Left lung (tissue), 4 donors: ENCODE measurements at regions not wholly inside any gene's neighbourhood (a gene's known extent, or its start where the extent isn't known, plus 50 kb on each side); places are given as distances from the start of the nearest gene placed in this dataset.

Experiments used
- ATAC-seq: fragments of 200-7000 bp; cut with Tn5 transposase; one replicate; pipeline ENCODE4 v1.9.1; 2020; ENCODE audit warnings: moderate library complexity
- DNase-seq, 4 donors: peaks; one replicate each; pipeline ENCODE4 v3.0.0-alpha.2; 2013 to 2020
- H3K27ac ChIP-seq, 2 donors: fragments of 200-600 bp; sonication (generic) in 1 of 2; one replicate each; pipeline versions ENCODE4 v1.5.0 to v1.8.0; 2020 to 2021
- H3K27me3 ChIP-seq, 2 donors: fragments of 200-600 bp; sonication (generic) in 1 of 2; one replicate each; pipeline versions ENCODE4 v1.5.0 to v1.8.0; 2020 to 2021
- H3K36me3 ChIP-seq, 2 donors: fragments of 200-600 bp; sonication (generic) in 1 of 2; one replicate each; pipeline versions ENCODE4 v1.5.0 to v1.8.0; 2020 to 2021
- H3K4me1 ChIP-seq, 2 donors: fragments of 200-600 bp; one replicate each; pipeline ENCODE4 v1.8.0; 2021
- H3K4me3 ChIP-seq, 2 donors: fragments of 200-600 bp; sonication (generic) in 1 of 2; one replicate each; pipeline versions ENCODE4 v1.5.0 to v1.8.0; 2020 to 2021; ENCODE audit warnings: mild to moderate bottlenecking in 1 of 2
- H3K9me3 ChIP-seq, 2 donors: fragments of 200-600 bp; sonication (generic) in 1 of 2; one replicate each; pipeline versions ENCODE4 v1.5.0 to v1.8.0; 2020 to 2021
- intact Hi-C, 2 donors: fragments of 100-400 bp; cut with DNase I; formaldehyde crosslinking; loops; one replicate each; pipeline versions ENCODE4 v1.11.2 to v1.14.2; 2022
- TF ChIP-seq, protein P1 (sequence below), 2 donors: fragments of 200-600 bp; sonication (generic) in 1 of 2; IDR thresholded peaks; one replicate each; pipeline versions ENCODE4 v1.5.0 to v1.8.0; 2021; ENCODE audit warnings: antibody characterized with exemption in 2 of 2
- donor health status: DM: no; HTN: yes; CAD: no.
- donor health status: DM: no; HTN: no; CAD: no.

DNA sequence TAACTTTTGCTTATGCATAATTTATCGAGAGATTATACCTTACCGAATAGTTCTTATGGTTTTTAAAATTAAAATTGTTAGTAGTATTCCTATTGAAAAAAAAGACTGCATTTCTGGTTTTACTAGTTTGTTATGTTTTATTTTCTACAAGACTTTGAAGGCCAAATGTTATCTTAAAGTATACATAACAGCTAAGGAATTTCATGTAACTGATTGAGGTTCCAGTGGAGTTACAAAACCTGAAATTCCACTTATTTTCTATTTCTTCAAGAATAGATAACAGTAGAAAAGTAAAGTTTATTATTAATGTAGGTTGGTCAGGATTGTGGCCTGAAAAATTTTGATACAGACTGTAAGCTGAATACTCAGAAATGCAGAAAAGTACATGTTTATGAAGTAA, 1216.0 kb upstream of the PCDH20 start:
- Histone ChIP-seq H3K9me3 (peaks cover 0 to 2% of the 10 kb centered on the region in 2 donors), H3K36me3 (no peaks in the 10 kb centered on the region), H3K27ac (no peak overlapping the region), H3K27me3 (no peaks in the 10 kb centered on the region), H3K4me3 (no peak overlapping the region), H3K4me1 (no peaks in the 10 kb centered on the region)
- TF ChIP-seq, protein P1, sequence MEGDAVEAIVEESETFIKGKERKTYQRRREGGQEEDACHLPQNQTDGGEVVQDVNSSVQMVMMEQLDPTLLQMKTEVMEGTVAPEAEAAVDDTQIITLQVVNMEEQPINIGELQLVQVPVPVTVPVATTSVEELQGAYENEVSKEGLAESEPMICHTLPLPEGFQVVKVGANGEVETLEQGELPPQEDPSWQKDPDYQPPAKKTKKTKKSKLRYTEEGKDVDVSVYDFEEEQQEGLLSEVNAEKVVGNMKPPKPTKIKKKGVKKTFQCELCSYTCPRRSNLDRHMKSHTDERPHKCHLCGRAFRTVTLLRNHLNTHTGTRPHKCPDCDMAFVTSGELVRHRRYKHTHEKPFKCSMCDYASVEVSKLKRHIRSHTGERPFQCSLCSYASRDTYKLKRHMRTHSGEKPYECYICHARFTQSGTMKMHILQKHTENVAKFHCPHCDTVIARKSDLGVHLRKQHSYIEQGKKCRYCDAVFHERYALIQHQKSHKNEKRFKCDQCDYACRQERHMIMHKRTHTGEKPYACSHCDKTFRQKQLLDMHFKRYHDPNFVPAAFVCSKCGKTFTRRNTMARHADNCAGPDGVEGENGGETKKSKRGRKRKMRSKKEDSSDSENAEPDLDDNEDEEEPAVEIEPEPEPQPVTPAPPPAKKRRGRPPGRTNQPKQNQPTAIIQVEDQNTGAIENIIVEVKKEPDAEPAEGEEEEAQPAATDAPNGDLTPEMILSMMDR (IDR thresholded peaks at IDR 0.05), result no peak
- peak in 1 of 4 donors; percentile 30 for DNase-seq
- intact Hi-C loops, result no loop called here
- ATAC-seq, result no peak

DNA sequence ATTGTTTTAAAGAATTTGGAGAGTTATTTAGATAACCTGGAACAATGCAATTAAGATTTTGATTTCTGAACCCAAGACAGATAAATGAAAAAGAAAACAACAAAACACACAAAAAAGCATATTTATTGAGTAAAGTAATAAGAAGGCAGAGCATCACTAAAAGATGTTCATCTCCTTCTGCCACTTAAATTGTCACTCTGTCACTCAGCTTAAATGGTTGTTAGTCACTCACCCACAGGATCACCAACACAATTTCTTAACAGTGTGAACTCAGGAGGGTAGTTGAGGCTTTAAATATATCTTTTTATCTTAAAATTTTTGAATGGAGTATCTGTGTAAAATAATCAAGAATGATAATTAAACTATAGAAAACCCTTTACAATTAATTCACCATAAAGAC, 1215.5 kb upstream of the PCDH20 start:
- H3K9me3 ChIP-seq, result peaks cover 0 to 3% of the 10 kb centered on the region in 2 donors
- H3K4me3 ChIP-seq, result no peak overlapping the region
- no peak overlapping the region for H3K27ac ChIP-seq
- no peaks in the 10 kb centered on the region for H3K4me1 ChIP-seq
- H3K27me3 ChIP-seq, result no peaks in the 10 kb centered on the region
- TF ChIP-seq, protein P1 (IDR thresholded peaks at IDR 0.05), result no peak
- DNase-seq, result no peak
- no peaks in the 10 kb centered on the region for H3K36me3 ChIP-seq
- ATAC-seq, result no peak
- intact Hi-C loops, result no loop called here

DNA sequence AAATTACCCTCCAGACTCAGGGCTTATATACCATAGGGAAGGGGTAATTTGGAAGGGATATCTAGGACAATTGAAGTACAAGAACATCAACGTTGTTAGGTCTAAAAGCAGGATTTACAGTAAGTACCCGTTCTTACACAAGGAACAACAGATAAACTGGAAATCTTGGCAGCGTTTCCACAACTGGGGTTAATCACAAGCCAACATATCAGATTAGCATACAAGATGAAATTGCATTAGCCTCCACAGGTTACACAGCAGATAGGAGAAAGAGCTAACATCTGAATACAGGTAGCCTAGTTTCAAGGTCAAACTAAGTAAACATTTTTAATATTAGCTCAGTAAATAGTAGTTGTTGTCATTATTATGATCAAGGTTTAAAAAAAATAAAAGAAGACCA, 1214.0 kb upstream of the PCDH20 start:
- no peaks in the 10 kb centered on the region for H3K27me3 ChIP-seq
- intact Hi-C loops, result no loop called here
- ATAC-seq (no peak), DNase-seq (peak in 1 of 4 donors; percentile 6)
- TF ChIP-seq, protein P1 (IDR thresholded peaks at IDR 0.05), result no peak
- H3K4me1 ChIP-seq, result no peaks in the 10 kb centered on the region
- no peak overlapping the region for H3K4me3 ChIP-seq
- peaks cover 0 to 16% of the 10 kb centered on the region in 2 donors for H3K9me3 ChIP-seq
- H3K27ac ChIP-seq, result no peak overlapping the region
- H3K36me3 ChIP-seq, result no peaks in the 10 kb centered on the region

DNA sequence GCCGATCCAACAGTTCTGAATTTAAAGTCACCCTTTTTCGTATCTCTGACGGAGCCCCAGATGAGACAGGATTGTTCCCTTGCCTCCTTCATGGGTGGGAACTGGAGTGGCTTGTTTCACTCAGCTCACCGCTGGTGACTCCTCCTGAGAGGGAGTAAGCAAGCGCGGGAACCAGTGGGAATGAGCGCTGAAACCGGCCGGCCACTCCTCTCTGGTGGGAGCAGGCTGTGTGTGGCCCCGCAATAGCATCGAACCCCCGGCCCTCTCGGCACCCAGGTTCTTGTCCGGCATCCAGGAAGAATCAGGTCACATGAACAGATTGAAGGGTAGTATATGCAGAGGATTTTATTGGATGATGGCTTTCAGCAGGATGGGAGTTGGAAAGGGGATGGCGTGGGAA, 1211.6 kb upstream of the PCDH20 start:
- Histone ChIP-seq H3K4me1 (no peaks in the 10 kb centered on the region), H3K36me3 (no peaks in the 10 kb centered on the region), H3K27ac (no peak overlapping the region), H3K4me3 (no peak overlapping the region), H3K27me3 (no peaks in the 10 kb centered on the region), H3K9me3 (peaks cover 0 to 16% of the 10 kb centered on the region in 2 donors)
- TF ChIP-seq, protein P1 (IDR thresholded peaks at IDR 0.05), result no peak
- ATAC-seq (no peak), DNase-seq (peak in 1 of 4 donors; percentile 53)
- intact Hi-C loops, result no loop called here

DNA sequence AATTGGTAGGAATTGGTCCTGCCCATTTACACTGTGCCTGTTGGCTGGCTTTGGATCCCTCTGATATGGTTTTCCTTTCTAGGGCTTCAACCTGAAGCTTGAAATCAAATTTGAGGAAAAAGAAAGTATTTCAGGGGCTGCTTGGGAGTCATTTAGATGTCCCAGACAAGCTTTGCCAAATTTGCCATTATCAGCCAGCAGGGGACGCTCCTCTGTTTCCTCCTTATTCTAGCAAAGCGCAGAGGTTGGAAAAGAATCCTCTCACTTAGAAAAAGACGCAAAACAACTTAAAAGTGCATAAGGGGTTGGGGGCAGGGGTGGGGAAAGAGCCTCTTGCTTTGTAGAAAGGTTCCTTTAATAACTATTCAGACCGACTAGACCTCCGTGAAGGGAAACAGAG, 1211.1 kb upstream of the PCDH20 start:
- H3K4me3 ChIP-seq, result no peak overlapping the region
- intact Hi-C loops, result no loop called here
- H3K27ac ChIP-seq, result no peak overlapping the region
- ATAC-seq (no peak), DNase-seq (no peak)
- peaks cover 0 to 16% of the 10 kb centered on the region in 2 donors for H3K9me3 ChIP-seq
- no peaks in the 10 kb centered on the region for H3K4me1 ChIP-seq
- TF ChIP-seq, protein P1 (IDR thresholded peaks at IDR 0.05), result no peak
- no peaks in the 10 kb centered on the region for H3K36me3 ChIP-seq
- no peaks in the 10 kb centered on the region for H3K27me3 ChIP-seq
